Neutrophil (primary cell): ENCODE measurements at regions not wholly inside any gene's neighbourhood (a gene's known extent, or its start where the extent isn't known, plus 50 kb on each side); places are given as distances from the start of the nearest gene placed in this dataset.
"Not testable (repeated sequence)": the region's sequence is repeated elsewhere in the genome, so short reads cannot be mapped to it uniquely, and the experiment has no call there.

Experiments used
- H3K27ac ChIP-seq: fragments of 200-600 bp; sonication (generic); 2 replicates; pipeline ENCODE4 v1.5.1; 2016; ENCODE audit warnings: mild to moderate bottlenecking, moderate library complexity
- H3K27me3 ChIP-seq: fragments of 200-600 bp; sonication (generic); 2 replicates; pipeline ENCODE4 v1.6.0; 2016; ENCODE audit warnings: mild to moderate bottlenecking
- H3K36me3 ChIP-seq: fragments of 200-600 bp; sonication (generic); 2 replicates; pipeline ENCODE4 v1.5.1; 2017
- H3K4me1 ChIP-seq, 2 experiments: fragments of 200-600 bp in 1 of 2; sonication (generic) in 1 of 2; 1 replicate in 1 of 2; 2 replicates in 1 of 2; pipeline versions ENCODE4 v1.5.1 to v1.6.1; 2013 to 2016; ENCODE audit warnings: low read depth in 1 of 2, low read length in 1 of 2, mild to moderate bottlenecking in 1 of 2, moderate library complexity in 1 of 2; ENCODE audit not compliant: control insufficient read depth in 1 of 2, insufficient read depth in 1 of 2
- H3K4me3 ChIP-seq, 2 experiments: fragments of 200-600 bp in 1 of 2; sonication (generic) in 1 of 2; 1 replicate in 1 of 2; 2 replicates in 1 of 2; pipeline ENCODE4 v1.5.1; 2013 to 2016; ENCODE audit warnings: low read depth in 1 of 2, low read length in 1 of 2, mild to moderate bottlenecking in 1 of 2, moderate library complexity in 1 of 2
- H3K9me3 ChIP-seq: fragments of 200-600 bp; sonication (generic); 2 replicates; pipeline ENCODE4 v1.5.1; 2016
- TF ChIP-seq, protein P1 (sequence below): fragments of 200-600 bp; sonication (generic); IDR thresholded peaks from 2 replicates; pipeline ENCODE4 v1.5.1; 2016; ENCODE audit warnings: antibody characterized with exemption

- Histone ChIP-seq H3K27ac (no peak overlapping the region), H3K36me3 (no peaks in the 10 kb centered on the region), H3K4me3 (no peak overlapping the region), H3K4me1 (no peaks in the 10 kb centered on the region), H3K9me3 (no peaks in the 10 kb centered on the region), H3K27me3 (no peaks in the 10 kb centered on the region)
- TF ChIP-seq, protein P1, sequence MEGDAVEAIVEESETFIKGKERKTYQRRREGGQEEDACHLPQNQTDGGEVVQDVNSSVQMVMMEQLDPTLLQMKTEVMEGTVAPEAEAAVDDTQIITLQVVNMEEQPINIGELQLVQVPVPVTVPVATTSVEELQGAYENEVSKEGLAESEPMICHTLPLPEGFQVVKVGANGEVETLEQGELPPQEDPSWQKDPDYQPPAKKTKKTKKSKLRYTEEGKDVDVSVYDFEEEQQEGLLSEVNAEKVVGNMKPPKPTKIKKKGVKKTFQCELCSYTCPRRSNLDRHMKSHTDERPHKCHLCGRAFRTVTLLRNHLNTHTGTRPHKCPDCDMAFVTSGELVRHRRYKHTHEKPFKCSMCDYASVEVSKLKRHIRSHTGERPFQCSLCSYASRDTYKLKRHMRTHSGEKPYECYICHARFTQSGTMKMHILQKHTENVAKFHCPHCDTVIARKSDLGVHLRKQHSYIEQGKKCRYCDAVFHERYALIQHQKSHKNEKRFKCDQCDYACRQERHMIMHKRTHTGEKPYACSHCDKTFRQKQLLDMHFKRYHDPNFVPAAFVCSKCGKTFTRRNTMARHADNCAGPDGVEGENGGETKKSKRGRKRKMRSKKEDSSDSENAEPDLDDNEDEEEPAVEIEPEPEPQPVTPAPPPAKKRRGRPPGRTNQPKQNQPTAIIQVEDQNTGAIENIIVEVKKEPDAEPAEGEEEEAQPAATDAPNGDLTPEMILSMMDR, result no peak
Measured at GRCh38 chr9:110092792-110093191, 115.2 kb downstream of the C9orf152 start.

DNA sequence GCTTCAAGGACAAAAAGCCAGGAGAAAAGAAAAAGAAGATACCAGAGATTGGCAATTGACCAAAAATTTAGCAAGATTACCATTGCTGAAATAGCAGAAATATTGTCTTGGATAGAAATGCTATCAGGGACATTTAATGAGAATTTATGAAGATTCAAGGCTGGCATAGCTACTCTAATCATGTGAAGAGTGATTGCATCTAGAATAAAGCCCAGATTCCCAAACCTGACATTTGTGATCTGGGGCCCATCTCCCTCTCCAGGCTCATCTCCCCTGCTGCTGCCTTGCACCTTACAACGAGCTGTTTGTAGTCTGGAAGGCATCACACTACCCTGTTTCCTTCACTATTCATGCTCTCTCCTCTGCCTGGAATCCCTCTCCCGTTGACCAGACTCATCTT is 114.5 kb downstream of the C9orf152 start:
- Histone ChIP-seq H3K4me3 (no peak overlapping the region), H3K36me3 (no peaks in the 10 kb centered on the region), H3K9me3 (no peaks in the 10 kb centered on the region), H3K27ac (no peak overlapping the region), H3K27me3 (no peaks in the 10 kb centered on the region), H3K4me1 (no peaks in the 10 kb centered on the region)
- TF ChIP-seq, protein P1, result no peak

- Histone ChIP-seq H3K27me3 (no peaks in the 10 kb centered on the region), H3K36me3 (no peaks in the 10 kb centered on the region), H3K27ac (no peak overlapping the region), H3K9me3 (no peaks in the 10 kb centered on the region), H3K4me1 (no peaks in the 10 kb centered on the region), H3K4me3 (no peak overlapping the region)
- TF ChIP-seq, protein P1, result no peak
Measured at GRCh38 chr9:110093871-110094270, 114.1 kb downstream of the C9orf152 start.

DNA sequence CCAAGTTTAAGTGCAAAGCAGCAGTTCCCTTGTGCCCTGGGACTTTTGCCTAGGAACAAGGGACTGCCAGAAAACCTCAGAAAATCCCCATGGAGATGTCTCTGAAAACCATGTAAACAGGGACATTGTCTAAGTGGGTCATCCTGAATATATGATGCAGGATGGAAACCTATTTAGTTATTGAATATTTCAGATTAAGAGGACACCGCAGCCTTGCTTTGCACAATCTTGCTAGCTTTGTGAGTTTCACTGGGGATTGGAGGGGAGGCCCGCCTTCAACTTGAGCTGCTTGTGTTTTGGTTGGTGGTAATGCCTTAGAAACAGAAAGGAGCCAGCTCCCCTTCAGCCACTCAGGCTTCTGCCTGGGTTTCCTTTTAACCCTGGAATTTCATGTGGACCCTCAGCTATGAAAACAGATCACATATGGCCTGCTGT is 112.8 kb downstream of the C9orf152 start:
- Histone ChIP-seq H3K27ac (no peak overlapping the region), H3K9me3 (no peaks in the 10 kb centered on the region), H3K4me3 (no peak overlapping the region), H3K4me1 (no peaks in the 10 kb centered on the region), H3K36me3 (no peaks in the 10 kb centered on the region), H3K27me3 (no peaks in the 10 kb centered on the region)
- TF ChIP-seq, protein P1, result no peak

DNA sequence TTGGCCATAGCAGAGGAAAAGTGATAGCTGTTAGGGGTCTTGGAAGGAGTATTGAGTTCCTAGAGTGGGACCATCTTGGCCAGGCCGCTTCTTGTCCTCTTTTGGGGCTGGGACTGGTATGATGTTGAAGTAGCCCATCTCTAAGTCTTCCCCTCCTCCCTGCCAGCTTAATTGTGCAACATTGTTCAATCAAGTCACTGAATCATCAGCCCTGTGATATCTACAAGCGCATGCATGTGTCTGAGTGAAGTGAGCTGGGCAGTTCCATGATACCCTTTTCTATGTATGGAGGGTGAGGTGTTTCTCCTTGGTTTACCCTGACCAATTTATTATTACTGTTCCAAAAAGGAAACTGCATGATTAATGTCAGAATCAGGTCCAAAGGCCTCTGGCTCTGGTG is 112.2 kb downstream of the C9orf152 start:
- Histone ChIP-seq H3K27ac (no peak overlapping the region), H3K4me3 (no peak overlapping the region), H3K9me3 (no peaks in the 10 kb centered on the region), H3K36me3 (no peaks in the 10 kb centered on the region), H3K27me3 (no peaks in the 10 kb centered on the region), H3K4me1 (no peaks in the 10 kb centered on the region)
- TF ChIP-seq, protein P1, result no peak

DNA sequence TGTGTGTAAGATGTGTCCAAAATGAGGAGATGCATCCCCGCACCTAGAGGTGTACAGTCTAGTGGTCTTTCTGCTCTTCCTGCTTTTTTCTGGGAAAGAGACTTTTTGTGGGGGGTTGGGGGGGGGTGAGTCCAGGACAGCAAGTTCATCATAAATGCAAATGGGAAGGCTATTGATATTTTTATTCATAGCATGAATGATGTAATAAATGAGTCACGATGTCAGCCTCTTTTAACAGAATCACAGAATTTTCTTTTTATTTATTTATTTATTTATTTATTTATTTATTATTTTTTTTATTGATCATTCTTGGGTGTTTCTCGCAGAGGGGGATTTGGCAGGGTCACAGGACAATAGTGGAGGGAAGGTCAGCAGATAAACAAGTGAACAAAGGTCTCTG is 111.3 kb downstream of the C9orf152 start:
- H3K27ac ChIP-seq, H3K9me3 ChIP-seq, H3K36me3 ChIP-seq, H3K27me3 ChIP-seq, H3K4me1 ChIP-seq, H3K4me3 ChIP-seq: not testable (repeated sequence)
